ENCODE measurements at regions not wholly inside any gene's neighbourhood (a gene's known extent, or its start where the extent isn't known, plus 50 kb on each side); places are given as distances from the start of the nearest gene placed in this dataset.
"Not testable (repeated sequence)": the region's sequence is repeated elsewhere in the genome, so short reads cannot be mapped to it uniquely, and the experiment has no call there.

DNA sequence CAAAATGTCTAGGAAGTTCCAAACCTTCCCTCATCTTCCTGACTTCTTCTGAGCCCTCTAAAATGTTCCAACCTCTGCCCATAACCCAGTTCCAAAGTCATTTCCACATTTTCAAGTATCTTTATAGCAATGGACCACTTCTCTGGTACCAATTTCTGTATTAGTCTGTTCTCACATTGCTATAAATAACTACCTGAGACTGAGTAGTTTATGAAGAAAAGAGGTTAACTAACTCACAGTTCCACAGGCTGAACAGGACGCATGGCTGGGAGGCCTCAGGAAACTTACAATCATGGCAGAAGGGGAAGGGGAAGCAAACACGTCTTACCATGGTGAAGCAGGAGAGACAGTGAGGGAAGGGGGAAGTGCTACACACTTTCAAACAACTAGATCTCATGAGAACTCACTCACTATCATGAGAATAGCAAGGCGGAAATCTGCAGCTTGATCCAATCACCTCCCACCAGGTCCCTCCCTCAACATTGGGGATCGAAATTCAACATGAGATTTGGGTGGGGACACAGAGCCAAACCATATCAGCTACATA lies 213.2 kb upstream of the MGAT5 start:
- not testable (repeated sequence) for DNase-seq

DNA sequence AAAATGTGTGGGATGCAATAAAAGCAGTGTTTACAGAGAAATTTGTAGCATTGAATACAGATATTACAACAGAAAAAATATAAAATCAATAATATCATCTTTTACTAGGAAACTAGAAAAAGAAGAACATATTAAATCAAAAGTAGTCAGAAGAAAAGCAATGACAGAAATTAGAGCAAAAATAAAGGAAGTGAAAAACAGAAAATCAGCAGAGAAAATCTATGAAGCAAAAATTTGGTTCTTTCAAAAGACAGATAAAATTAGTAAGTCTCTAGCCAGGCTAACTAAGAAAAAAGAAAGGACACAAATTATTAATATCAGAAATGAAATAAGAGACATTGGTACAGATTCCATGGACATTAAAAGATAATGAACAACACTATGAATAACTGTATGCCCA lies 212.0 kb upstream of the MGAT5 start:
- DNase-seq, result no peak

GRCh38 chr2:134043028-134043427 lies 210.8 kb upstream of the MGAT5 start:
- not testable (repeated sequence) for DNase-seq

DNA sequence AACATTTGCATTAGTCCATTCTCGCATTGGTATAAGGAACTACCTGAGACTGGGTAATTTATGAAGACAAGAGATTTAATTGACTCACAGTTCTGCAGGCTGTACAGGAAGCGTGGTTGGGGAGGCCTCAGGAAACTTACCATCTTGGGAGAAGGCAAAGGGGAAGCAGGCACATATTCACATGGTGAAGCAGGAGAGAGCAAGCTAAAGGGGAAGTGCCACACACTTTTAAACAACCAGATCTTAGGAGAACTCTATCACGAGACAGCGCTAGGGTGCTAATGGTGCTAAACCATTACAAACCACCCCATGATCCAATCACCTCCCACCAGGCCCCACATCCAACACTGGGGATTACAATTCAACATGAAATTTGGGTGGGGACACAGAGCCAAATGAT lies 201.7 kb upstream of the MGAT5 start:
- DNase-seq, result no peak

GRCh38 chr2:134056173-134056572 lies 197.7 kb upstream of the MGAT5 start:
- no peak for DNase-seq

DNA sequence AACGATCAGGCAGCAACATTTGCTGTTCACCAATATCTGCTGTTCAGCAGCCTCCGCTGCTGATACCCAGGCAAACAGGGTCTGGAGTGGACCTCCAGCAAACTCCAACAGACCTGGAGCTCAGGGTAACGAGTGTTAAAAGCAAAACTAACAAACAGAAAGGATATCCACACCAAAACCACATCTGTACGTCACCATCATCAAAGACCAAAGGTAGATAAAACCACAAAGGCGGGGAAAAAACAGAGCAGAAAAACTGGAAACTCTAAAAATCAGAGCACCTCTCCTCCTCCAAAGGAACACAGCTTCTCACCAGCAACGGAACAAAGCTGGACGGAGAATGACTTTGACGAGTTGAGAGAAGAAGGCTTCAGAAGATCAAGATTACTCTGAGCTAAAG lies 192.8 kb upstream of the MGAT5 start:
- not testable (repeated sequence) for DNase-seq

GRCh38 chr2:134062235-134062634 lies 191.6 kb upstream of the MGAT5 start:
- not testable (repeated sequence) for DNase-seq

DNA sequence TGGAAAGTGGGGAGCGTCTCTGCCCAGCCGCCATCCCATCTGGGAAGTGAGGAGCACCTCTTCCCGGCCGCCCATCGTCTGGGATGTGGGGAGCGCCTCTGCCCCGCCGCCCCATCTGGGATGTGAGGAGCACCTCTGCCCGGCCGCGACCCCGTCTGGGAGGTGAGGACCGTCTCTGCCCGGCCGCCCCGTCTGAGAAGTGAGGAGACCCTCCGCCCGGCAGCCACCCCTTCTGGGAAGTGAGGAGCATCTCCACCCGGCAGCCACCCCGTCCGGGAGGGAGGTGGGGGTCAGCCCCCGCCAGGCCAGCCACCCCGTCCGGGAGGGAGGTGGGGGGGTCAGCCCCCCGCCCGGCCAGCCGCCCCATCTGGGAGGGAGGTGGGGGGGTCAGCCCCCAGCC lies 190.0 kb upstream of the MGAT5 start:
- not testable (repeated sequence) for DNase-seq

DNA sequence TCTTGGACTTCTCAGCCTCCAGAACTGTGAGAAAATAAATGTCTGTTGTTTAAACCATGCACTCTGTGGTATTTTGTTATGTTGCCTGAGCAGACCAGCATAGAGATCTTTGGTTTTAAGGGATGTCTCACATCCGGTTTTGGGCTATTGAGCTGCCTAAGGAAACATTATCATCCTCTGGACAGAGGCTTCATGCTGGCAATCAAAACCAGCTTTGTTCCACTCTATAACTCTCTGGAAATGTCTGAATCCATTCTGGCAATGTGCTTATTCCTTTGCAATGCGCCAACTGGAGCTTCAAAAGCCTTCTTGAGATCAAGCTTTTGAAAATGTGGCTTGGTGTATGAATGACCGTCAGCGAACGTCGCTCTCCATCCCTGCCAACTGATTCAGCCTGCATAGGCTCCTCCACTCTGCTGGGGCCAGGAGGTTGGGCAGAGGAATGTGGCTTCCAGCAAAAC lies 183.6 kb upstream of the MGAT5 start:
- no peak for DNase-seq

GRCh38 chr2:134072341-134072740 lies 181.5 kb upstream of the MGAT5 start:
- no peak for DNase-seq

- DNase-seq, result no peak
These were observed 180.8 kb upstream of the MGAT5 start for GRCh38 chr2:134073023-134073422.

DNA sequence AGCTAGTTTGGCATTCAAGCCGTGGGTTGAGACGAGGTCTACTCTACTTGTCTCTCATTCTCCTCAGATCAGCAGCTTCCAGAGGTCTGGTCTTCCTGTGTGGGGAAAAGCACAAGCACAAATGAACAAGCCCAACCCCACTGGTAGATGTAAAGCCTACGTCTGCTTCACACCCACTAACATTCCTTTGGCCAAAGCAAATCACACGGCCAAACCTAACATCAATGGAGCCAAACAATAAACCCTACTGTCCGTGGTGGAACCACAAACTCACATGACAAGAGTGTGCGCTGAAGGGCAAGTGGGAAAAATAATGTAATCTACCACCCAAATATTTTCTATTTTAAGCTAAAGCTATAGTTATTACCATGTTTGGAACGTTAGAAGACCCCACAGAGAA lies 179.3 kb upstream of the MGAT5 start:
- no peak for DNase-seq

DNA sequence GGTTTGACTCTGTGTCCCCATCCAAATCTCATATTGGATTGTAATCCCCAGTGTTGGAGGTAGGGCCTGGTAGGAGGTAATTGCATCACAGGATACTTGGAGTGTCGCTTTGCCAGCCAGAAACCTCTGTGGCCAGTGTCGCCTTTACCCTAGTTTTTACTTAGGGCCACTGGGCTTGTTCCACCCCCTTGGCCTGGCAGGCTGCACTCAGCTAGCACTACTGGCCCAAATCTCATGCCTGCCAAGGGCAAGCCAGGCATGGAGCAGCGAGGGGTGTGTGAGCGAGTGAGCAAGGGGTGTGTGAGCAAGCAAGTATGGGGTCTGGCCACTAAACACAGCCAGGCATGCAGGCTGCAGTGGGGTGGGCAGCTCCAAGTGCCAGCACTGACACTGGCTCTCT lies 178.7 kb upstream of the MGAT5 start:
- no peak for DNase-seq

GRCh38 chr2:134078354-134078753 lies 175.5 kb upstream of the MGAT5 start:
- DNase-seq, result no peak

- no peak for DNase-seq
These were observed 174.5 kb upstream of the MGAT5 start for GRCh38 chr2:134079373-134079772.

GRCh38 chr2:134080386-134081089 lies 173.3 kb upstream of the MGAT5 start:
- DNase-seq, result peak; percentile 20

GRCh38 chr2:134081238-134081938 lies 172.5 kb upstream of the MGAT5 start:
- no peak for DNase-seq

DNA sequence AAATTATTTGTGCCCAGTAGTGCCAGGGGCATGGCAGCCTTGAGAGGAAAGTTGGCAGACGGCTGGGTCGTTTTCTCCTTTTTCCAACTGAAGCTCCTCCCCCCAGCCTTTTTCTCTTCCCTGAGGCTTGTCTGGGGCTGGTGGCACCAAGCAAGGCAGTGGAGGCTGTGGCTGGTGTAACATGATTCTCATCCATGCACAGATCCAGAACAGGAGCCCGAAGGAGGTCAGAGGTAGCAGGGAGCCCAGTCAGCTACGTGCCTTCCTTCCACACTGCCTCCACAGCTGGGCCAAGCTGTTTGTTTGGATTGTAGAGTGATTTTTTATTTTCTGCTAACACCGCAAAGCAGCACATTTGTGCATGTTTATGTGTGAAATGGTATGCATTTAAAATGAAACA lies 170.3 kb upstream of the MGAT5 start:
- no peak for DNase-seq

GRCh38 chr2:134086594-134087219 lies 167.2 kb upstream of the MGAT5 start:
- DNase-seq, result no peak

DNA sequence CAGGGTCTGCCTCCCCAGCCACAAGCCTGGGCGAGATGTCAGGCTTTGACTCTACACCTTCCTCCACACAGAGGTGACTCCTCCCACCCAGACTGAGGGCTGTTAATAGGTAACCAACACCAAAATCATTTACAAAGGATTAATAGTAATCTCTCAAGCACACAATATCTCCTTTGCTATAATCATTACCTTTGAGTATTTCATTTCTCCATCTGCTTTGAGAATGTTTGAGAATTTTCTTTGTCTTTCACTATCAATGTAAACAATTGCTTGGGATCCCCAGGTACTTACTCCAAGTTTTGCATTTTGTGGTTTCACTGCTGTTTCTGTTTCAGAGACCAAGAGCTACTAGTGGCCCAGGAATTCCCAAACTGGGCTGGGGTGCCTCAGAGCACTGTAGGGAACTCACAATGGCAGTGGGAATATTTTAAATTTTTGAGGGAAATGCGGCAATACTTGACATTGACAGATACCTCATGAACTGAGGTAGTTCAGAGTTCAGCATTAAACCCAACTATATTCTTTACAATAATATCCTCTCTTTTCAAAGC lies 166.4 kb upstream of the MGAT5 start:
- DNase-seq, result no peak

- DNase-seq, result no peak
These were observed 164.4 kb upstream of the MGAT5 start for GRCh38 chr2:134089454-134089853.

- no peak for DNase-seq
These were observed 156.1 kb upstream of the MGAT5 start for GRCh38 chr2:134097740-134098139.

DNA sequence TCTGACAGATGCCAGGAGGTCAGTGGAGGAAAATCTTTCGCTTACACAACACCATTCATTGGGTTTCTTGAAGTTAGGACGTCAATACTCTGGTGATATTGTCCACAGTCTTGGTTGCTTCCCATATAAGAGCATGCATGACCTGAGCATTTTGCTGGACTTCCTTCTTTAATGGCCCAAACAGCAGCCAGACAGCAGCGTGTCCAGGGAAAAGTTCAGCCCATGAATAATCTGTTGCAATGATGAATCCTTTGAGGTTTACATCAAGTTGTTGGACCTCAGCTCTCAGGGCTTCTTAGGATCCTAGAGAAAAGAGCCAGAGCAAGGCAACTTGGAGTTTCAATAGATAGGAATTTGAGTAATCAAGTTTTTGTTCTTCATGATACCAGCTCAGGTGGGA lies 155.6 kb upstream of the MGAT5 start:
- DNase-seq, result no peak

- DNase-seq, result no peak
These were observed 154.6 kb upstream of the MGAT5 start for GRCh38 chr2:134099273-134099672.
